ENCODE measurements at regions not wholly inside any gene's neighbourhood (a gene's known extent, or its start where the extent isn't known, plus 50 kb on each side); places are given as distances from the start of the nearest gene placed in this dataset.

DNA sequence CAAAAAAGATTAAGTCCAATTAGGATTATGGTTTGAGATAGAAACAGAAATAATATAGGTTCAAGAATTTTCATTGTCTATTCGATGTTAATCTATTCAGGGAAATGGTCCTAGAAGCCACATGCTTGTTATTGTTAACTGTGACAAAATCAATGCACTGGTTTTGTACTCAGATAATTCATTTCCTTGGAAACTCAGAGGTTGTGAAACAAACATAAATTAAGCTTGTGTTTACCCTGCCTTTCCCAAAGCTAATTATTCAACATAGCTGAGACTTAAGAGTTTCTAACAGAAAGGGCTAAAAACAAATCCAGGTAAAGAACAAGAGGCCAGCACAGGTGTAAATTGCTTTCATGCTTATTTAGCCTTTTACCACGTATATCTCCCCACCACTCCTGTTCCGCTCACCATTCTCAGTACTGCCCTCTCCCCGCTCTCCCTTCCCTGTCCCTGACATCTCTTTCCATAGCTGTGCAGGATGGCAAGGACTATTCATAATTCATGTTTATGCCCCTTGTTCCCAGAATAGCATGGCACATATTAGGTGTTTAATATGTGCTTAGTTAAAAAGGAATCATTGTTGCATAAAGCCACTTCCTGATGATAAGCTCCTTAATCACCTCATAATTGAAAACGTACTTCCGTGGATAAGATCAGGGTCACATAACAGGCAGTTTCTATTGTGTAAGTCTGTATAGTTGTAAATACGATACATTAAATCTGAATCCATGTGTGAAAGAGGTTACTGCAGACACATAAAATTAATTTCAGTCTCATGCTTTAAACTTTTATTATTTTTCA, 131.8 kb upstream of the USP15 start:
- no peak for TF ChIP-seq CTCF (conservative IDR thresholded peaks at IDR 0.05)
- TF ChIP-seq ZFX (IDR thresholded peaks at IDR 0.05), result no peak
